GM21381 (cell line): ENCODE measurements at regions not wholly inside any gene's neighbourhood (a gene's known extent, or its start where the extent isn't known, plus 50 kb on each side); places are given as distances from the start of the nearest gene placed in this dataset.
"Not testable (repeated sequence)": the region's sequence is repeated elsewhere in the genome, so short reads cannot be mapped to it uniquely, and the experiment has no call there.

Experiments used
- ATAC-seq: cut with Tn5 transposase; IDR thresholded peaks from one replicate; pipeline ENCODE4 v1.9.1; 2021; ENCODE audit warnings: mild to moderate bottlenecking, moderate library complexity; ENCODE audit not compliant: unreplicated experiment

DNA sequence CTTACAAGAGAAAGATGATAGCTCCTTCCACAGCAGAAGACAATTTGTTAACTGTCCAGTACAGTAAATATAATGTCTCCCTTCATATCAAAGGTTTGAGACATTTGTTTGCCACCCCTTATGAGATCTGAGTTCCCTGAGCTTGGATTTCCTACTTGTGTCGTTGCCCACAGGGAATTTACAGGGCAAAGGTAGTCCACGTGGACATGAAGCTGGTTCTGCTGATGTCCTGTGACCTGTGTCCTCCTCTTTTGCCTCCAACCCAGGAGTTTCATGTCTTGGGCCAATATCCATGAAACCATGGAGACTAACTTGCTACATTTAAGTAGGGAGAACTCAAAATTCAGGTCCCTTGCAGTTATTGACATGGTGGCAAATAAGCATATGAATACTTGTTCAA lies 172.2 kb upstream of the KCTD7 start:
- ATAC-seq = not testable (repeated sequence)

- not testable (repeated sequence) for ATAC-seq
These were observed 169.7 kb upstream of the KCTD7 start for GRCh38 chr7:66458991-66459390.

DNA sequence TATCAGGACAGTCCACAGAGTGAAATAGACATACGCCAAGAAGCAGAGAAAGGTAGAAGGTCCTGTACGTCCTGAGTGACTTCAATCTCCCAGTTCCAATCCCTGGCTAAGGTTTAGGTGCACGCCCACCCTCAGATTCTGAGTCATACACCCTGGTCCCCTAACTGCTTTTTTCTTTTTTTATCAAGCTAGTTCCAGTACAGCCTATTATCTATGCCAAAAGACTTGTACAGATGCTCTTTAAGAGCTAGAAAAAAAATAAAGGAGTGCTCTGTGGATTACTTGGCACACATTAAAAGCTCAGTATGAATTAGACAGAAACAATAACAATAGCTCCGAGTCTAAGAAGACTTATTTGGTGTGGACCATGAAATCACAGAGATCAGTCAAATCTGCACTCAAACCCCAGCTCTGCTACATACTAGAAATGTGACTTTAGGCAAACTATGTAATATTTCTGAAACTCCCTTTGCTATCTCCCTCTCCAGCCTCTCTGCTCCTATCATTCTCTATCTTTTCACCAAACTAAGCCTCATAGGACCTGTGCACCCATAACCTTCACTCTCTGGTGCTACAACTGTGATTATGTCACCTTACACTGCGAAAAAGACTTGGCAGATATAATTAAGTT lies 168.8 kb upstream of the KCTD7 start:
- ATAC-seq = not testable (repeated sequence)

DNA sequence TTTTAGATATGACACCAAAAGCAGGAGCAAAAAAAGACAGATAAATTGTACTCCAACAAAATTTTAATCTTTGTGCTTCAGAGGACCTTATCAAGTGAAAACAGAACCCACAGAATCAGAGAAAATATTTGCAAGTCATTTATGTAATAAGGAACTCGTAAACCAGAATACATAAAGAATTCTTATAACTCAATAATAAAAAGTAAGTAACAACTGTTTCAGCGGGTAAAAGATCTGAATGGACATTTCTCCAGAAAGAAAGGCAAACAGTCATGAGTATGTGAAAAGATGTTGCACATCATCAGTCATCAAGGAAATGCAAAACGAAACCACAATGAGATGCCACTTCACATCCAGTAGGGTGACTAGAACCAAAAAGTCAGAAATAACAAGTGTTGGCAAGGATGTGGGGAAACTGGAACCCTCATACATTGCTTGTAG lies 167.7 kb upstream of the KCTD7 start:
- ATAC-seq = no peak

GRCh38 chr7:66461397-66461796 lies 167.3 kb upstream of the KCTD7 start:
- ATAC-seq = not testable (repeated sequence)

GRCh38 chr7:66462831-66463230 lies 165.8 kb upstream of the KCTD7 start:
- not testable (repeated sequence) for ATAC-seq

DNA sequence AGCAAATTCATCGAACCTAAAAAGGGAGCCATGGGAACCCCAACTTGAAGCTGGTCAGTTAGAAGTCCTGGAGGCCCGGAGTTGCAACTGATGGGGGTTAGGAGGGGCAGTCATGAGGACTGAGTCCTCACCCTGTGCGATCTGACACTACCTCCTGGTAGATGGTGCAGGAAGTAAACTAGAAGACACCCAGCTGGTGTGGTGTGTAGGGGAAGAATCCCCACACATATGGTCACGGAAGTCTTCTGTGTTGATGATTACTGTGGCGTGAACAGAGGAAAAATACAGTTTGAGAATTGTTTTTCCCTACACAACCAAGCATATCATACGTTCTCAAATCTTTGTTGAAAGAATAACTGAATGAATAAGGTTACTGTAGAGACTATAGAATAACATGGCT lies 164.6 kb upstream of the KCTD7 start:
- no peak for ATAC-seq

DNA sequence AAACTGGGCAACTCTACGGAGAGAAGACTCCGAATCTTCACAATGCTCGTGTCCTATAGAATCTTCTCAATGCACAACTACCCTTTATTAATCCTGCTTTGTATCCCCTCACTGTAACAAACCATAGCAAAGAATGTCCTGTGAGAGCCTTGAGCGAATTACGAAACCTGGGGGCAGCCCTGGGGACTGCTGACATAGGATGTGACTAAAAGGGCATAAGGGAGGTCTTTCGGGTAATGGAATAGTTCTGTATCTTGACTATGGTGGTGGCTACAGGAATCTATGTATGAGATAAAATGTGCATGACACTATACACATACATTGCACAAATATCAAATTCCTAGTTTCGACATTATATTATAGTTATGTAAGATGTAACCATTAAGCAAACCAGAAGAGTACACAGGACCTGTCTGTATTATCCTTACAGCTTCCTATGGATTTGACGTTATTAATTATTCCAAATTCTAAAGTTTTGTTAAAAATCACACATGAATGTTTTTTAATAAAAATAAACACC lies 162.5 kb upstream of the KCTD7 start:
- no peak for ATAC-seq

GRCh38 chr7:66467887-66468286 lies 160.8 kb upstream of the KCTD7 start:
- ATAC-seq = no peak

DNA sequence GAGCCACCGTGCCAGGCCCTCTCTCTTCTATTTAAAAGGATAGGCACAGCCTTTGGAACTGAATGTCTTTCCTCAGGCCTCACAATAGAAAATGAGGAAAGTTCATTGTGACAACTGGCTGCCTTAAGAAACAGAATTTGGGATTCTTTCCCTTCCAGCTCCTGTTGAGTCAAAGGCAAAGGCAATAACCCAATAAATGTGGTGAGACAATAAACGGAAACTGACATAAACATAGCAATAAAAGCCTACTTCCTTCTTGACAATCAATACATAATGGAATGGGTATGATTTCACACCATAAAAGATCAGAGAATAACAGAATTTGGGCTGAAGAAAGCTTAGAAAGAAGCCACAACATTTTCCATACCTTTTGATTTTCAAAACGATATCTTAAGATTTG lies 155.6 kb upstream of the KCTD7 start:
- not testable (repeated sequence) for ATAC-seq

DNA sequence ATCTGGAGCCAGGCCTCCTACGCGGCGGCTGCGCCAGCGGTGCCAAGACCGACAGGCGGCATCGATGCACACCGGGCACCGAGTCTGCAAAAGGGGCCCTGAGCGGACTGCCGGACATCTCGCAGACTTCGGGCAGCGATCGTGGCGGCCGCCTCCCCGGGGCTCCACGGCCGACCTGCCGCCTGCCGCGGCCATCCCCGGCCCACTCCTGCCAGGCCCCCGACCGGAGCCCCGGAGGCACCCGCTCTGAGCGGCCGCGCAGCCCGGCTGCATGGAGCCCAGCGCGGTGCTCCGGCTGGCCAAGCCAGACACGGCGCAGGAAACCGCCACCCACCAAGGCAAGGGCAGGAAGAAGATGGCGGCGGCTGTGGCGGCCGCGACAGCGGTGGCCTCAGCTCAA lies 154.2 kb upstream of the KCTD7 start:
- ATAC-seq = no peak

GRCh38 chr7:66476056-66476455 lies 152.6 kb upstream of the KCTD7 start:
- ATAC-seq = not testable (repeated sequence)

DNA sequence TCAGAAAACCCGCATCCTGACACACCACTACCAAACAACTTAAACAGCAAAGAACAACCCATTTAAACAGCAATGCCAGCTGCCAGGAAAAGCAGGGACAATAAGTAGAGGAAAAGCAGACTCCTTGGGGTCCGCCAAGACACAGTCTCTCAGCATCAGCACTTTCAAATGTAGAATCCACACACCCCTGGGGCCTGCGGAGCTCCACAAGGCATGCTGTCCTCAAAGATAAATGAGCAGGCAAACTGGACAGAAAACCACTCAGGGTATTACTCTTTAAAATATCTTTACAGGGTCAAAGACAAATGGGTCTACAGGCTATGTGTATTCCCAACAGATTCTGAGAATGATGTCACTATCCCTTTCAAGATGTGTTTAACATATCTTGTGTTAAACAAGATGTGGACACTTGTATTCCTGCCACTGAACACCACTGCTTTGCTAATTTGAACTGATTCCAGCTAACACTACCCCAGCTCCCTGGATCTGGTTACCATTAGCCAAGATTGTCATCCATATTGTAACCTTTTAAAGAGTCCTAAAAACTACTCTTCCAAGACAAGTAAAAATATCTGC lies 150.8 kb upstream of the KCTD7 start:
- not testable (repeated sequence) for ATAC-seq

- ATAC-seq = not testable (repeated sequence)
These were observed 147.5 kb upstream of the KCTD7 start for GRCh38 chr7:66481229-66481628.

- not testable (repeated sequence) for ATAC-seq
These were observed 139.6 kb upstream of the KCTD7 start for GRCh38 chr7:66489065-66489464.

DNA sequence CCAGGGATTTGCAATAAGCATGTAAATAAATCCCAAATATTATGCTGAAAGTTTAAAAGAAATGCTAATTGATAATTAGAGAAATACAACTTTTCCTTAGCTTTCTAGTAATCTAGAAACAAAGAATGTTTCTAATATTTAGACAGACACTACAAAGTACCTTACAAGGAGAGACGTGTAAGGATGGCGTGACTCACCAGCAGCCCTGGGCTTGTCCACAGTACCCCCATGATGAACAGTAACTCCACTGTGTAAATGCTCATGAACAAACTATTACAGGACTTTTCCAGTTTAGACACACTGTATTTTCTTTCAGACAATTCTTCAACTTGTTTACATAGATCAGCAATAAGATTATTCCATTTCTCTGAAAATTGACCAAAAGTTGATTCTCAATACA lies 138.9 kb upstream of the KCTD7 start:
- ATAC-seq = not testable (repeated sequence)

DNA sequence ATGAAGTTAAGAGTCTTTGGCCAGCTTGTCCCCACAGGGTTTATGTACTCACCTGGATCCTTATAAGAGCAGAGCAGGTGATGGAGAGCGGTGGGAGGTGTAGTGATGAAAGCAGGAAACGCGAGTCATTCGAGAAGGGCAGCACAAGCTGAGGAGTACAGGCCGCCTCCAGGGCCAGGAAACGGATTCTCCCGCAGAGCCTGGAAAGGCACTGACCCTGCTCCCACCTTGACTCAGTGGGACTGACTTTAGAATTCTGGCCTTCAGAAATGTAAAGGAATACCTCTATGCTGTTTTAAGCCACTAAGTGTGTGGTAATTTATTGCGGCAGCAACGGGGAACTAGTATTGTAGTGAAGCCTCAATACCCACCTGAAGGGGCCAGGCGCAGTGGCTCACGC lies 137.7 kb upstream of the KCTD7 start:
- not testable (repeated sequence) for ATAC-seq

DNA sequence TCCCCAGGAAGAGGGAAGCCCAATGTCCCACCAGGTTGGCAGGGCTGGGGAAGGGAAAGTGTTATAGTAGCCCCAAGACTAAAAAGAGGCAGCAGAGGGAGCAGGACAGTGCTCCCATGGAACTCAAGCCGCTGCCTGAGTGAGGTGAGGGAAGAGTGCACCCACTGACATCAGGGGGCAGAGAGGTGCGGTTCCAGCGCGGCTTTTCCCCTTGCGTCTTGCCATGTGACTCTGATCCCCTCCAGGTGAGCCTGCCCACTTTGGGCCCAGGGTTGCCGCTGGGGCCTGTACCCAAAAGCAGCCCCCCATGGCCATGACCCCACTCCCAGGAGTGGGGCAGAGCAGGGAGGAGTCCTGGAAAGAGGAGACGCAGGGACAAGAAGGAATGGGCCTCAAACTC lies 136.3 kb upstream of the KCTD7 start:
- ATAC-seq = not testable (repeated sequence)

- peak; percentile 96 for ATAC-seq
These were observed 135.2 kb upstream of the KCTD7 start for GRCh38 chr7:66493235-66494205.

DNA sequence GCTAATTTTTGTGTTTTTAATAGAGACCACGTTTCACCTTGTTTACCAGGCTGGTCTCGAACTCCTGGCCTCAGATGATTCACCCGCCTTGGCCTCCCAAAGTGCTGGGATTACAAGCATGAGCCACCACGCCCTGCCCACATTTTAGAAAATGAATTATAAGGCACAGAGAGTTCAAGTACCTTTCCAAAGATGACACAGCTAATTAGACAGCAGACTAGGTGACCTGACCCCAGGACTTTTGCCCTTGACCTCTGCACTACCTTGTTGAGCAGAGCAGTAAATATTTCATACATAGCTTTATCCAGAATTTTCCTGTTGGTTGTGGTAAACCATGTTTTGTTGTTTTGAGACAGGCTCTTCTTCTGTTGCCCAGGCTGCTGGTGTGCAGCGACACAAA lies 131.3 kb upstream of the KCTD7 start:
- no peak for ATAC-seq

GRCh38 chr7:66500087-66500486 lies 128.6 kb upstream of the KCTD7 start:
- no peak for ATAC-seq
